Astrocyte of the cerebellum (primary cell): ENCODE measurements at regions not wholly inside any gene's neighbourhood (a gene's known extent, or its start where the extent isn't known, plus 50 kb on each side); places are given as distances from the start of the nearest gene placed in this dataset.

ENCODE experiments used
- DNase-seq: peaks from one replicate; pipeline ENCODE4 v3.0.0-alpha.2; 2011; ENCODE audit warnings: low read depth
- H3K4me3 ChIP-seq: 2 replicates; pipeline ENCODE4 v1.5.1; 2011; ENCODE audit warnings: mild to moderate bottlenecking, low read depth, low read length, moderate library complexity
- in situ Hi-C: cut with HindIII; loops from 2 replicates; pipeline ENCODE4 v1.10.0; 2017; ENCODE audit warnings: low sequenced_read_pairs
- TF ChIP-seq, protein P1 (sequence below): IDR thresholded peaks from 2 replicates; pipeline ENCODE4 v1.5.1; 2012; ENCODE audit warnings: low read length, low read depth, moderate library complexity, mild to moderate bottlenecking; ENCODE audit errors: missing control alignments

DNA sequence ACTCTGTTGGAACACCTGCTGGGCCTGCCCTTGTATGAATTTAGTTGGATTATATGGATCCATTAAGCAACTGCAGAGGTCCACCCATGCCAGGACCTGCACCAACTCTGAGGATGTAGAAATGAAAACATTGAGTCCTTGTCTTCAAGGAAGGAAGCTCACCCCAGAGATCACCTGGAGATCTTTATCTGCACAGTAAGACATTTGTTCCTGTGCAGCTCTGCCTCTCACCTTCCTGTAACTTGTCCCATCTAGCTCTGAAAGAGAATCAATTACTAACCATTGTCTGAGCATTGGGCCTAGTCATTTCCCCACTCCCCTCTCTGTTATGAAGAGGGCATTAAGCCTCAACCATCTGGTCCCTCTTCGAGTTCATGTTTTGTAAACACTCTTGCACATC is 105.2 kb upstream of the YWHAQ start:
- in situ Hi-C loops: no loop called here

DNA sequence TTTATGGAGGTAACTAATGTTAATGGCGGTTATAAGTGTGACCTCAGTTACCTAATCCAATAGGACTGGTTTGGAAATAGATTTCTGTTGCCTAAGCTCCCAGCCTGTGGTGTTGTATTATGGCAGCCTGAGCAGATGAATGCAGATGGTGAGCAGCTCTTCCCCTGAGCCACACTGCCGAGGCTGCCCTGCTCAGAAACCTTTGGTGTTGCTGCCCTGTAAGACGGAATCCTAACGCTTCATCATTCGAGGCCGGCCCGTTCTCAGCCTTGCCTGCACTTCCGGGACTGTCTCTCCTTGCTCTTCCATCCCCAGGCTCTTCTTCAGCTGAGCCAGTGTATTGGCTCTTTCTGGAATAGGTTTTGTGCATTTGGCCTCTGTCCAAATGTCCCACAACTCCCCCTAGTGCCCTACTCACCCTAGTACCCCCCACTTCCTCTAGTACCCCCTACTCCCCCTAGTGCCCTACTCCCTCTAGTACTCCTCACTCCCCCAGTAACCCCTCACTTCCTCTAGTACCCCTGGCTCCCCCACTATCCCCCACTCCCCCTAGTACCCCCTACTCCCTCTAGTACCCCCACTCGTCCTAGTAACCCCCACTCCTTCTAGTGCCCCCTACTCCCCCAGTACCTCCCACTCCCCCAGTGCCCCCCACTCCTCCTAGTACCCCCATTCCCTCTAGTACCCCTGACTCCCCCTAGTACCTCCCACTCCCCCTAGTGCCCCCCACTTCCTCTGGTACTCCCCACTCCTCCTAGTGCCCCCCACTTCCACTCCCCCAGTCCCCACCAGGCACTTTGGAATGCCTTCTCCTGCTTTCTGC is 106.0 kb upstream of the TAF1B start:
- no peak for DNase-seq
- no peak overlapping the region for H3K4me3 ChIP-seq
- in situ Hi-C loops: no loop called here
- TF ChIP-seq, protein P1, sequence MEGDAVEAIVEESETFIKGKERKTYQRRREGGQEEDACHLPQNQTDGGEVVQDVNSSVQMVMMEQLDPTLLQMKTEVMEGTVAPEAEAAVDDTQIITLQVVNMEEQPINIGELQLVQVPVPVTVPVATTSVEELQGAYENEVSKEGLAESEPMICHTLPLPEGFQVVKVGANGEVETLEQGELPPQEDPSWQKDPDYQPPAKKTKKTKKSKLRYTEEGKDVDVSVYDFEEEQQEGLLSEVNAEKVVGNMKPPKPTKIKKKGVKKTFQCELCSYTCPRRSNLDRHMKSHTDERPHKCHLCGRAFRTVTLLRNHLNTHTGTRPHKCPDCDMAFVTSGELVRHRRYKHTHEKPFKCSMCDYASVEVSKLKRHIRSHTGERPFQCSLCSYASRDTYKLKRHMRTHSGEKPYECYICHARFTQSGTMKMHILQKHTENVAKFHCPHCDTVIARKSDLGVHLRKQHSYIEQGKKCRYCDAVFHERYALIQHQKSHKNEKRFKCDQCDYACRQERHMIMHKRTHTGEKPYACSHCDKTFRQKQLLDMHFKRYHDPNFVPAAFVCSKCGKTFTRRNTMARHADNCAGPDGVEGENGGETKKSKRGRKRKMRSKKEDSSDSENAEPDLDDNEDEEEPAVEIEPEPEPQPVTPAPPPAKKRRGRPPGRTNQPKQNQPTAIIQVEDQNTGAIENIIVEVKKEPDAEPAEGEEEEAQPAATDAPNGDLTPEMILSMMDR: peak; percentile 17

More for the DNA sequence above, 105.2 kb upstream of the YWHAQ start:
- TF ChIP-seq, protein P1: no peak
- no peak for DNase-seq
- H3K4me3 ChIP-seq: no peak overlapping the region

DNA sequence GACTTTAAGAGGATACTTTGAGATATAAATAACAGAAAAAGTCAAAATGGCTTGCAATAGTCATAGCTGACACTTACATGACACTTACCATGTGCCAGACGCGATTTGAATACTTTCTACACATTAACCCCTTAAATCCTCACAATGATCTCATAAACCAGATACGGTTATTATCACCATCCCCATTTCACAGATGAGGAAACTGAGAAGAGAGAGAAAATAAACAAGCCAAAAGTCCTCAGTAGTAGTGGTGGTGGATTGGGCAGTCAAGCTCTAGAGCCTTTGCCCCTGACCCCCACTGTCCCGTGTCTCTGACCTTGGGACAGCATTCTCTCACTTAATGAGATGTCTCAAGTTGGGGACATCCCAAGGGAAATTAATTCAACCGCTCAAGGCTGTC is 105.2 kb upstream of the TAF1B start:
- in situ Hi-C loops: no loop called here
- TF ChIP-seq, protein P1: no peak
- H3K4me3 ChIP-seq: no peak overlapping the region
- no peak for DNase-seq

DNA sequence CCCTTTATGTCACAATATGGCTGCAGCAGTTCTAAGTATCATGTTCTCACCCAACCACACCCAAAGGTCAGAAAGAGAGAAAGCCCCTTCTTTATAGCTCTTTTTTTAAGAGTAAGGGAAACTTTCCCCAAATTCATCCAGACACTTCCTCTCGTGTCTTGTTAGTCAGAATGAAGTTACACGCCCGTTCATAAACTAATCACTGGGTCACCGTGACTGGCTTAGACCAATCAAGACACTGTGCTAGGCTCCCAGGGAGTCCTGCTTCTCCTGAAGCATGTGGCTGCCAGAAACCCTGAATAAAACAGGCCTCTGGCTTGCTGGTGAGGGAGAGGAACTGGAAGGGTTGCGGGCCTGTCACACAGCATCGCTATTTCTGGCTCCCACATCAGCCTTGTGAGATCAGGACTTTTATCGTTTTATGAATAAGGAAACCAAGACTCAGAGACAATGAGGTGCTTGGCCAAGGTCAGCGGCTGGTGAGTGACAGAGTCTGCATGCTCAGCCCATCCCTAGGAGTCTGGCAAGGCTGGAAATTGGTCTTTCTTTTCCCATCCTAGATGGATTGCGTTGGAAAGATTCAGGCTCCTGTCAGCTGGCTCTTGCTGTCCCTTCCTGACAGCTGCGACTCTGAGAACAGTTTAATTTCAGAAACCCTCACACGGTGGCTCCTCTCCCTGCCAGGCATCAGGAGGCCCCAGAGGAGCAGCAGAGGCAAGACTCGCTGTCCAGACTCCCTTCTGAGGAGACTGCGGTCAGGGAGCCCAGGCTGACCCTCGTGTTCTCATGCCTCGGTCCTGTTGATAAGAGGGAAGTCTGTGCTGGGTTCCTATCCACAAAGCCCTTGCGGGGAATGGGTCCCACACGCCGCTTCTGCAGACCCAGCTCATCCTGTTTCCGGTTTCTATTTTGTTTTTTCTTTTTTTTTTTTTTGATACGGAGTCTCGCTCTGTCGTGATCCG is 104.5 kb upstream of the TAF1B start:
- DNase-seq: no peak
- in situ Hi-C loops: no loop called here
- no peak overlapping the region for H3K4me3 ChIP-seq
- TF ChIP-seq, protein P1: no peak

DNA sequence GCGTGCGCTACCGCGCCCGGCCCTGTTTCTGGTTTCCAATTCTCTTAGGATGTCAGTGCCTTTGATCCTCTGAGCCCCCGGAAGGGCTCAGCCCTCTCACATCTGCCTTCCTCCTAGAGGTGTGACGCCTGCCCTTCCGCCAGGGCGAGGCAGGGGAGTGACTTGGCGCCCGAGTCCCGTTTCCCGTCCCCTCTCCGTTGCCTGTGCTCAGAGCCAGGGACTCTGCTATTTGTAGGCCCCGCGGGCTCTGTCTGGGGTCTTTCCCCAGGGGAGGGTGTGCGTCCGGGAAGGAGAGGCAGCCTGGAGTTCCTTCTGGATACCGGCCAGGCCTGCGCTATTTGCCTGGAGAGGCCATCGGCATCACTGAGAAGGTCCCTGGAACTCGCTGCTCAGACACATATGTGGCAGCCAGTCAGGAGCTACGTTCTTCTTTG is 103.7 kb upstream of the TAF1B start:
- no peak for DNase-seq
- H3K4me3 ChIP-seq: no peak overlapping the region
- in situ Hi-C loops: no loop called here
- TF ChIP-seq, protein P1: no peak

DNA sequence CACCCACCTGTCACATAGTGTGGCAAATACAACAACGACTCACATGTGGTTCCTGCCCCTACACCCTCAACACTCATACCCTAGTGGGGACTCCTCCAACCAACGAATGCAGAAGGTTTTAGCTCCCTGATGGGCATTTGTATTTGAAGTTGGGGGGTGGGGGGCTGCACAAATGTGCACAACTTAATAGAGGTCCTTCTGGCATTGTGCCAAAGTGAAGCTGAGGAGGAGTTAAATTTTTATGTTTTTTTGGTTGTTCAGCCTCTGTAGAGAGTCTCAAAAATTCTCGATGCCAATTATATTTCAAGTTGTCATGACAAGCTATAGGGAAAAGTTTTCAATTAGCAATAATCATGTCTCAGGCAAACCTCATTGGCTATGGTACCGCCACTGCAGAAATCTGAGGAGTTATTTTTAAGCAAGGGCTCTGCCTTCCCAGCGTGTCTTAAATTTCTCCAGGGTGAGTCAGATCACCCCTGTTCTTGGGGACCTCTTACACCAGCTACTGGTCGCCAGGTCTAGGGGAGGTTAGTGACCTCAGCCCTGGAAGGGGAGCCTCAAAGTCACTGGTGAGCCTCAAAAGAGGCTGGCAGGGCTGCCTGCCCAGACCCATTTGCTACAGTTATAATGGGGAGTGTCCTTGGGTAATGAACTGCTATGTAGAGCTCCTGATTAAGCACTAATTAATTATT is 102.7 kb upstream of the TAF1B start:
- no peak overlapping the region for H3K4me3 ChIP-seq
- TF ChIP-seq, protein P1: no peak
- in situ Hi-C loops: no loop called here
- no peak for DNase-seq
